GM12891 (cell line): ENCODE measurements at regions not wholly inside any gene's neighbourhood (a gene's known extent, or its start where the extent isn't known, plus 50 kb on each side); places are given as distances from the start of the nearest gene placed in this dataset.

Experiments
- PAX5 ChIP-seq: IDR thresholded peaks from 2 replicates; pipeline ENCODE4 v1.6.1; 2011; ENCODE audit warnings: low read length, moderate library complexity, mild to moderate bottlenecking; ENCODE audit not compliant: insufficient read depth, severe bottlenecking
- POLR2A ChIP-seq: IDR thresholded peaks from 2 replicates; pipeline ENCODE4 v1.6.1; 2011; ENCODE audit warnings: low read depth, low read length, control low read depth
- POLR2AphosphoS5 ChIP-seq: IDR thresholded peaks from 2 replicates; pipeline ENCODE4 v1.6.1; 2011; ENCODE audit warnings: low read depth, low read length, control low read depth
- POU2F2 ChIP-seq: IDR thresholded peaks from 2 replicates; pipeline ENCODE4 v1.6.1; 2011; ENCODE audit warnings: low read depth, mild to moderate bottlenecking, control low read depth, low read length, moderate library complexity
- SPI1 ChIP-seq: IDR thresholded peaks from 2 replicates; pipeline ENCODE4 v1.6.1; 2011; ENCODE audit warnings: low read depth, low read length, control low read depth
- TAF1 ChIP-seq: IDR thresholded peaks from 2 replicates; pipeline ENCODE4 v1.6.1; 2011; ENCODE audit warnings: low read depth, low read length, control low read depth

GRCh38 chr3:20456511-20456910 is 270.5 kb upstream of the SGO1 start:
- TF ChIP-seq POLR2AphosphoS5 (no peak), POLR2A (no peak), TAF1 (no peak), PAX5 (no peak), POU2F2 (no peak), SPI1 (no peak)
